IMR-90 (cell line): ENCODE measurements at regions not wholly inside any gene's neighbourhood (a gene's known extent, or its start where the extent isn't known, plus 50 kb on each side); places are given as distances from the start of the nearest gene placed in this dataset.

Experiments
- POLR2A ChIP-seq: IDR thresholded peaks from 2 replicates; pipeline ENCODE4 v1.6.1; 2012; ENCODE audit warnings: mild to moderate bottlenecking, low read depth, low read length
- RAD21 ChIP-seq: IDR thresholded peaks from 2 replicates; pipeline ENCODE4 v1.6.1; 2012; ENCODE audit warnings: low read length, improper control_type of control experiment
- TF ChIP-seq, protein P1 (sequence below): conservative IDR thresholded peaks from 2 replicates; pipeline ENCODE4 v1.5.1; 2012; ENCODE audit warnings: mild to moderate bottlenecking, low read depth, low read length, improper control_type of control experiment

DNA sequence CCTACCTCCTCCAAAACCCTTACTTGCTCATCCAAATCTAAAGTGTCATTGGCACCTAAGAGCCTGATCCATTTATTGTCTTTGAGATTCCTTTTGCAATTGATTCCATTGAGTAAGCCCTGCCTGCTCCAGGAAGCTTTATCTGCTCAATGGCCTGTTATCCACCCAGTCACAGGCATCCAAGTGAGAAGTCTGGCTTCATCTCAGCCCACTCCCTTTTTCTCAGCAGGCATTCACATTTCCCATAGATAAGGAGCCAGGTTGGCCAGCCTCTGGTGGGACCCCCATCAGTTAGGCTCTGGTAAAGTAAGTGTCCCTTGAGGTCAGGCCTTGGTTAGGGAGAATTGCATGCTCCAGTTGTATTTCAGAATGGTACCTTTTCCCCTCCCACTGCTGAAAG is 396.2 kb upstream of the ST6GAL2 start:
- TF ChIP-seq, protein P1, sequence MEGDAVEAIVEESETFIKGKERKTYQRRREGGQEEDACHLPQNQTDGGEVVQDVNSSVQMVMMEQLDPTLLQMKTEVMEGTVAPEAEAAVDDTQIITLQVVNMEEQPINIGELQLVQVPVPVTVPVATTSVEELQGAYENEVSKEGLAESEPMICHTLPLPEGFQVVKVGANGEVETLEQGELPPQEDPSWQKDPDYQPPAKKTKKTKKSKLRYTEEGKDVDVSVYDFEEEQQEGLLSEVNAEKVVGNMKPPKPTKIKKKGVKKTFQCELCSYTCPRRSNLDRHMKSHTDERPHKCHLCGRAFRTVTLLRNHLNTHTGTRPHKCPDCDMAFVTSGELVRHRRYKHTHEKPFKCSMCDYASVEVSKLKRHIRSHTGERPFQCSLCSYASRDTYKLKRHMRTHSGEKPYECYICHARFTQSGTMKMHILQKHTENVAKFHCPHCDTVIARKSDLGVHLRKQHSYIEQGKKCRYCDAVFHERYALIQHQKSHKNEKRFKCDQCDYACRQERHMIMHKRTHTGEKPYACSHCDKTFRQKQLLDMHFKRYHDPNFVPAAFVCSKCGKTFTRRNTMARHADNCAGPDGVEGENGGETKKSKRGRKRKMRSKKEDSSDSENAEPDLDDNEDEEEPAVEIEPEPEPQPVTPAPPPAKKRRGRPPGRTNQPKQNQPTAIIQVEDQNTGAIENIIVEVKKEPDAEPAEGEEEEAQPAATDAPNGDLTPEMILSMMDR = no peak
- TF ChIP-seq RAD21 (no peak), POLR2A (no peak)
